PC-3 (cell line): ENCODE measurements at regions not wholly inside any gene's neighbourhood (a gene's known extent, or its start where the extent isn't known, plus 50 kb on each side); places are given as distances from the start of the nearest gene placed in this dataset.

Experiments used
- ATAC-seq: fragments of 200-7000 bp; cut with Tn5 transposase; 2 replicates; pipeline ENCODE4 v1.9.1; 2020; ENCODE audit warnings: mild to moderate bottlenecking, moderate library complexity
- BruUV-seq: library from RNA; stranded (reverse); fragments of 400-500 nt; replicated peaks from 2 replicates; lab custom pipeline; 2021; lab: Mats Ljungman, UMichigan
- CTCF ChIA-PET: fragments of 300-600 bp; sonication (Branson Sonifier 250); formaldehyde crosslinking; loops from one replicate; lab custom pipeline; 2022; ENCODE audit warnings: antibody characterized with exemption; lab: Charles Lee
- POLR2A ChIA-PET: fragments of 300-600 bp; sonication (Branson Sonifier 250); formaldehyde crosslinking; loops from one replicate; lab custom pipeline; 2022; ENCODE audit warnings: antibody characterized with exemption; ENCODE audit not compliant: unreplicated experiment; lab: Charles Lee
- DNase-seq: peaks from one replicate; pipeline ENCODE4 v3.0.0-alpha.2; 2015
- H2AFZ ChIP-seq: fragments of 300-600 bp; sonication (generic); 2 replicates; pipeline ENCODE4 v1.6.0; 2016; ENCODE audit warnings: antibody characterized with exemption, low read length
- H3F3A ChIP-seq: fragments of 300-600 bp; sonication (generic); one replicate; pipeline ENCODE4 v1.6.0; 2017; ENCODE audit warnings: antibody characterized with exemption, low read length, control low read depth, mild to moderate bottlenecking; ENCODE audit not compliant: unreplicated experiment
- H3K27ac ChIP-seq: fragments of 300-600 bp; sonication (generic); 2 replicates; pipeline ENCODE4 v1.5.1; 2016; ENCODE audit warnings: mild to moderate bottlenecking, low read length
- H3K27me3 ChIP-seq: fragments of 300-600 bp; sonication (generic); 2 replicates; pipeline ENCODE4 v1.6.1; 2016; ENCODE audit warnings: low read length, mixed read lengths
- H3K36me3 ChIP-seq: fragments of 300-600 bp; sonication (generic); 2 replicates; pipeline ENCODE4 v1.6.1; 2016; ENCODE audit warnings: low read depth, mixed run types, low read length, mixed read lengths
- H3K4me1 ChIP-seq: fragments of 300-600 bp; sonication (generic); 2 replicates; pipeline ENCODE4 v1.5.1; 2016; ENCODE audit warnings: low read length; ENCODE audit not compliant: insufficient read depth
- H3K4me2 ChIP-seq: fragments of 300-600 bp; sonication (generic); 2 replicates; pipeline ENCODE4 v1.6.0; 2016; ENCODE audit warnings: low read length
- H3K4me3 ChIP-seq: fragments of 300-600 bp; sonication (generic); 2 replicates; pipeline ENCODE4 v1.5.1; 2016; ENCODE audit warnings: mild to moderate bottlenecking, low read length, mixed read lengths
- H3K79me2 ChIP-seq: fragments of 300-600 bp; sonication (generic); 2 replicates; pipeline ENCODE4 v1.6.1; 2017; ENCODE audit warnings: low read length, mixed read lengths
- H3K9ac ChIP-seq: fragments of 300-600 bp; sonication (generic); 2 replicates; pipeline ENCODE4 v1.6.0; 2016; ENCODE audit warnings: mild to moderate bottlenecking, low read length
- H3K9me2 ChIP-seq: fragments of 300-600 bp; sonication (generic); replicated peaks from 2 replicates; pipeline ENCODE4 v1.6.1; 2016; ENCODE audit warnings: mixed run types, low read length, mixed read lengths
- H3K9me3 ChIP-seq: fragments of 300-600 bp; sonication (generic); 2 replicates; pipeline ENCODE4 v1.6.1; 2016; ENCODE audit warnings: low read length, mixed read lengths
- H4K20me1 ChIP-seq: fragments of 300-600 bp; sonication (generic); 2 replicates; pipeline ENCODE4 v1.6.1; 2016; ENCODE audit warnings: low read length, mixed read lengths
- CTCF ChIP-seq: fragments of 300-600 bp; sonication (generic); conservative IDR thresholded peaks from 2 replicates; pipeline ENCODE4 v1.5.1; 2017; ENCODE audit warnings: antibody characterized with exemption, low read depth, mild to moderate bottlenecking, low read length
- EZH2 ChIP-seq: fragments of 300-600 bp; sonication (generic); IDR thresholded peaks from one replicate; pipeline ENCODE4 v1.6.1; 2017; ENCODE audit warnings: antibody characterized with exemption, mild to moderate bottlenecking, low read length; ENCODE audit not compliant: unreplicated experiment
- EZH2phosphoT487 ChIP-seq: fragments of 300-600 bp; sonication (generic); IDR thresholded peaks from 2 replicates; pipeline ENCODE4 v1.6.1; 2018; ENCODE audit warnings: mild to moderate bottlenecking, antibody characterized with exemption, low read length, borderline replicate concordance
- intact Hi-C: fragments of 100-400 bp; cut with micrococcal nuclease; formaldehyde crosslinking; loops from 2 replicates; pipeline ENCODE4 v1.9.0; 2023

GRCh38 chr7:53446170-53446569, 410.7 kb downstream of the POM121L12 start:
- H3K4me2 ChIP-seq: no peak overlapping the region
- H3K27ac ChIP-seq: no peak overlapping the region
- no peak overlapping the region for H2AFZ ChIP-seq
- no peak overlapping the region for H3K9ac ChIP-seq
- no peaks in the 10 kb centered on the region for H4K20me1 ChIP-seq
- CTCF ChIA-PET: no interaction called here
- no peaks in the 10 kb centered on the region for H3K9me3 ChIP-seq
- H3F3A ChIP-seq: no peaks in the 10 kb centered on the region
- H3K79me2 ChIP-seq: no peaks in the 10 kb centered on the region
- no peak overlapping the region for H3K4me3 ChIP-seq
- H3K27me3 ChIP-seq: no peaks in the 10 kb centered on the region
- BruUV-seq: no TSS peak
- no peaks in the 10 kb centered on the region for H3K4me1 ChIP-seq
- DNase-seq: no peak
- no peak for TF ChIP-seq EZH2phosphoT487
- TF ChIP-seq CTCF: no peak
- intact Hi-C loops: no loop called here
- POLR2A ChIA-PET: no interaction called here
- no peak for ATAC-seq
- no peaks in the 10 kb centered on the region for H3K36me3 ChIP-seq
- no peaks in the 10 kb centered on the region for H3K9me2 ChIP-seq

- intact Hi-C loops: no loop called here
- no peak overlapping the region for H3K4me3 ChIP-seq
- no peaks in the 10 kb centered on the region for H3K9me3 ChIP-seq
- no peak overlapping the region for H2AFZ ChIP-seq
- TF ChIP-seq EZH2 (no peak), CTCF (no peak), EZH2phosphoT487 (no peak)
- no peak overlapping the region for H3K9ac ChIP-seq
- H3F3A ChIP-seq: no peaks in the 10 kb centered on the region
- no peaks in the 10 kb centered on the region for H3K4me1 ChIP-seq
- no peak overlapping the region for H3K27ac ChIP-seq
- H3K79me2 ChIP-seq: no peaks in the 10 kb centered on the region
- no peaks in the 10 kb centered on the region for H3K9me2 ChIP-seq
- DNase-seq (no peak), ATAC-seq (no peak)
- no TSS peak for BruUV-seq
- no peaks in the 10 kb centered on the region for H4K20me1 ChIP-seq
- ChIA-PET CTCF (no interaction called here), POLR2A (no interaction called here)
- no peaks in the 10 kb centered on the region for H3K27me3 ChIP-seq
- H3K4me2 ChIP-seq: no peak overlapping the region
- H3K36me3 ChIP-seq: no peaks in the 10 kb centered on the region
Measured at GRCh38 chr7:53458636-53459035, 423.2 kb downstream of the POM121L12 start.

- Histone ChIP-seq H3K4me1 (no peaks in the 10 kb centered on the region), H2AFZ (no peak overlapping the region), H3K27ac (no peak overlapping the region), H3K9me3 (no peaks in the 10 kb centered on the region), H3K4me3 (no peak overlapping the region), H3K9ac (no peak overlapping the region), H3F3A (no peaks in the 10 kb centered on the region), H3K79me2 (no peaks in the 10 kb centered on the region), H4K20me1 (no peaks in the 10 kb centered on the region), H3K36me3 (no peaks in the 10 kb centered on the region), H3K27me3 (no peaks in the 10 kb centered on the region), H3K9me2 (no peaks in the 10 kb centered on the region), H3K4me2 (no peak overlapping the region)
- intact Hi-C loops: no loop called here
- ATAC-seq (no peak), DNase-seq (no peak)
- POLR2A ChIA-PET: no interaction called here
- no TSS peak for BruUV-seq
- no peak for TF ChIP-seq EZH2
- no peak for TF ChIP-seq EZH2phosphoT487
- no peak for TF ChIP-seq CTCF
- CTCF ChIA-PET: no interaction called here
Measured at GRCh38 chr7:53466371-53466770, 430.9 kb downstream of the POM121L12 start.
